ENCODE measurements at regions not wholly inside any gene's neighbourhood (a gene's known extent, or its start where the extent isn't known, plus 50 kb on each side); places are given as distances from the start of the nearest gene placed in this dataset.

- no peak for TF ChIP-seq ZBTB21 (CRISPR knock-in tag; IDR thresholded peaks at IDR 0.05)
- no peak for TF ChIP-seq HES4 (CRISPR knock-in tag; IDR thresholded peaks at IDR 0.05; ENCODE audit: borderline replicate concordance)
- no peak for TF ChIP-seq SIN3A (IDR thresholded peaks at IDR 0.05; ENCODE audit: borderline replicate concordance, low read depth, low read length)
- TF ChIP-seq MIXL1 (CRISPR knock-in tag; IDR thresholded peaks at IDR 0.05), result no peak
- TF ChIP-seq RNF2 (conservative IDR thresholded peaks at IDR 0.05; ENCODE audit: low read depth), result no peak
- TF ChIP-seq CBX5 (CRISPR knock-in tag; IDR thresholded peaks at IDR 0.05; ENCODE audit: borderline replicate concordance), result no peak
- TF ChIP-seq MTF2 (CRISPR knock-in tag; IDR thresholded peaks at IDR 0.05; ENCODE audit: borderline replicate concordance), result no peak
- no peak for TF ChIP-seq HHEX (CRISPR knock-in tag; IDR thresholded peaks at IDR 0.05)
- no peak for TF ChIP-seq HIC2 (CRISPR knock-in tag; IDR thresholded peaks at IDR 0.05; ENCODE audit: low read depth)
- TF ChIP-seq ZGPAT (CRISPR knock-in tag; IDR thresholded peaks at IDR 0.05), result no peak
- no peak for TF ChIP-seq THAP7 (CRISPR knock-in tag; IDR thresholded peaks at IDR 0.05)
- H3K27ac ChIP-seq (ENCODE audit: extremely low read length, insufficient read depth, low read length), result no peak overlapping the region
- no peaks in the 10 kb centered on the region for H3K79me2 ChIP-seq (ENCODE audit: insufficient read depth, low read length)
- H2AFZ ChIP-seq (ENCODE audit: low read length), result no peak overlapping the region
- intact Hi-C loops (cut with micrococcal nuclease; ENCODE audit: unreplicated experiment) (no loop called here), in situ Hi-C loops (cut with HindIII; ENCODE audit: extremely low pct_ligation_motif_present, low pct_unique_long_range_greater_than_20kb) (no loop called here)
- POLR2A ChIA-PET, result no interaction called here
- H3K4me1 ChIP-seq (ENCODE audit: insufficient read depth, low read length), result no peaks in the 10 kb centered on the region
- no peaks in the 10 kb centered on the region for H4K20me1 ChIP-seq (ENCODE audit: insufficient read depth, low read length)
- no peak overlapping the region for H3K9ac ChIP-seq (ENCODE audit: insufficient read depth, low read depth, low read length)
- ATAC-seq, result no peak
- no peaks in the 10 kb centered on the region for H3K36me3 ChIP-seq (replicated peaks in 1 of 2; ENCODE audit: control insufficient read depth in 1 of 2, insufficient read depth in 2 of 2, low read length in 2 of 2)
- no peak for FAIRE-seq
- H3K4me3 ChIP-seq (replicated peaks in 1 of 3; ENCODE audit: insufficient read depth in 1 of 3, low read depth in 2 of 3, low read length in 3 of 3), result no peak overlapping the region
- CTCF ChIA-PET (ENCODE audit: low intra/inter-chr PET ratio, low total read pairs), result no interaction called here
- no peak for DNase-seq (ENCODE audit: low spot score)
- H3K9me3 ChIP-seq (ENCODE audit: low read length), result no peaks in the 10 kb centered on the region
- peaks cover 0 to 15% of the 10 kb centered on the region in 2 experiments; a peak in 1 of 5 replicates for H3K27me3 ChIP-seq (ENCODE audit: control insufficient read depth in 1 of 2, insufficient read depth in 2 of 2, low read length in 2 of 2)
- no TSS peak for BruUV-seq (replicated peaks)
- H3K4me2 ChIP-seq (ENCODE audit: low read depth, low read length), result no peak overlapping the region
These were observed 137.7 kb upstream of the MAFB start for GRCh38 chr20:40826699-40827098.
